ENCODE measurements at regions not wholly inside any gene's neighbourhood (a gene's known extent, or its start where the extent isn't known, plus 50 kb on each side); places are given as distances from the start of the nearest gene placed in this dataset.

DNA sequence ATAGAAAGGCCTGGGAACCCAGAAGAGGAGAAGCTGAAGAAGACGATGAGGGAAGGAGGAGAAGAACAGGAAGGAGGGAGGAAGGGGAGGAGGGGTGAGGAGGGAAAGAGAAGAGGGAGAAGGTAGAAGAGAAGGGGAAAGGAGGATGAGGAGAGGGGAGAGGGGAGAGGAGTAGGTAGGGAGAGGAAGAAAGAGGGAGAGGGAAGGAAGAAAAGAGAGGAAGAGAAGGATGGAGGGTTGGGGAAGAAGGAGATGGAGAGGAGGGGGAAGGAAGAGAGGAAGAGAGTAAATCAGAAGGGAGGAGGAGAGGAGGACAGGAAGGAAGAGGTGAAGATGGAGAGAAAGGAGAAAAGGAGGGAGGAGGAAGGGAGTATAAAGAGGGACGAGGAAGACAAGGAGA lies 109.6 kb upstream of the IRX6 start:
- DNase-seq (ENCODE audit: low spot score), result no peak
- no peak for TF ChIP-seq CTCF (IDR thresholded peaks at IDR 0.05; ENCODE audit: borderline replicate concordance, control extremely low read depth, extremely low read depth, insufficient read depth, missing control alignments)
- in situ Hi-C loops (cut with MboI; ENCODE audit: low sequenced_read_pairs, unreplicated experiment), result no loop called here

- no peak for DNase-seq (ENCODE audit: low spot score)
- in situ Hi-C loops (cut with MboI; ENCODE audit: low sequenced_read_pairs, unreplicated experiment), result no loop called here
- no peak for TF ChIP-seq CTCF (IDR thresholded peaks at IDR 0.05; ENCODE audit: borderline replicate concordance, control extremely low read depth, extremely low read depth, insufficient read depth, missing control alignments)
These were observed 109.0 kb upstream of the IRX6 start for GRCh38 chr16:55214974-55215494.

DNA sequence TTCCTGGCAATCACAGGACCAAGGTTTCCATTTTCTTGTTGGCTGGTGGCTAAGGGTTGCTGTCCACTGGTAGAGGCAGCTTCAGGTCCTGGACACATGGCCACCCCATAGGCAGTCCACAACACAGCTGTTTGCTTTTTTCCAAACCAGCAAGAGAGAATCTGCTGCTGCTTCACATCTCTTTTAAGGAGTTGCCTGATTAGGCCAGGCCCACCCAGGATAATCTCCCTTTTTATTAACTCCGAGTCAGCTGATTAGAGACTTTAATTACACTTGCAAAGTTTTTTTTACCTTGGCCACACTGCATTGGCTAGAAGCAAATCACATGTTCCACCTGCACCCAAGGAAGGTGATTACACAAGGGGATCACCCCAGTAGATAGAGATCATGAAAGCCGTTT lies 106.6 kb upstream of the IRX6 start:
- in situ Hi-C loops (cut with MboI; ENCODE audit: low sequenced_read_pairs, unreplicated experiment), result no loop called here
- TF ChIP-seq CTCF (IDR thresholded peaks at IDR 0.05; ENCODE audit: borderline replicate concordance, control extremely low read depth, extremely low read depth, insufficient read depth, missing control alignments), result no peak
- no peak for DNase-seq (ENCODE audit: low spot score)

GRCh38 chr16:55221836-55222235 lies 102.2 kb upstream of the IRX6 start:
- DNase-seq (ENCODE audit: low spot score), result no peak
- in situ Hi-C loops (cut with MboI; ENCODE audit: low sequenced_read_pairs, unreplicated experiment), result no loop called here
- no peak for TF ChIP-seq CTCF (IDR thresholded peaks at IDR 0.05; ENCODE audit: borderline replicate concordance, control extremely low read depth, extremely low read depth, insufficient read depth, missing control alignments)

DNA sequence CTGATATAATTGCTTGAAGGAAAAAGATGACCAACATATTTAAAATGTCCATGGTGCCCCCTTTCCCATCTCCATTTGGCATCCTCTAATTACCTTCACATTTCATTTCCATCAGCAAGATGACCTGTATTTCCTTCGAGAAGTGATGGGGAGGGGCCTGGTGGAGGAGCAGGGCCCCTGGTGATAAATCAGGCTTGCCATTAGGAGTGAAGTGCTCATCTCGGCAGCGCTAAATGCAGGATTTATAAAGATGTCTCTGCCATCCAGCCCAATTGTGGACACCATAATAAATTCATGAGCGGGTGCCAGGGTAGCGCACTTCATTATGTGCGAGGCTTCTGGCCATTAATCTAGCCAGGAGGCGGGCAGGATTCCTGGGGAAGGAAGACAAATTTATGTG lies 101.5 kb upstream of the IRX6 start:
- TF ChIP-seq CTCF (IDR thresholded peaks at IDR 0.05; ENCODE audit: borderline replicate concordance, control extremely low read depth, extremely low read depth, insufficient read depth, missing control alignments), result no peak
- in situ Hi-C loops (cut with MboI; ENCODE audit: low sequenced_read_pairs, unreplicated experiment), result no loop called here
- no peak for DNase-seq (ENCODE audit: low spot score)

- TF ChIP-seq CTCF (IDR thresholded peaks at IDR 0.05; ENCODE audit: borderline replicate concordance, control extremely low read depth, extremely low read depth, insufficient read depth, missing control alignments), result no peak
- DNase-seq (ENCODE audit: low spot score), result no peak
- in situ Hi-C loops (cut with MboI; ENCODE audit: low sequenced_read_pairs, unreplicated experiment), result no loop called here
These were observed 97.9 kb upstream of the IRX6 start for GRCh38 chr16:55225972-55226542.
